Ishikawa (cell line): ENCODE measurements at regions not wholly inside any gene's neighbourhood (a gene's known extent, or its start where the extent isn't known, plus 50 kb on each side); places are given as distances from the start of the nearest gene placed in this dataset.

Experiments
- CEBPB ChIP-seq: IDR thresholded peaks from 2 replicates; pipeline ENCODE4 v1.6.1; 2012
- CREB1 ChIP-seq: IDR thresholded peaks from 2 replicates; pipeline ENCODE4 v1.6.1; 2012; ENCODE audit warnings: low read depth
- EGR1 ChIP-seq: IDR thresholded peaks from 2 replicates; pipeline ENCODE4 v1.6.1; 2012
- EP300 ChIP-seq: IDR thresholded peaks from 2 replicates; pipeline ENCODE4 v1.6.1; 2012; ENCODE audit warnings: borderline replicate concordance
- FOXM1 ChIP-seq: IDR thresholded peaks from 2 replicates; pipeline ENCODE4 v1.6.1; 2012; ENCODE audit warnings: low read depth, borderline replicate concordance
- MAX ChIP-seq: IDR thresholded peaks from 2 replicates; pipeline ENCODE4 v1.6.1; 2012
- NFIC ChIP-seq: IDR thresholded peaks from 2 replicates; pipeline ENCODE4 v1.6.1; 2012
- RAD21 ChIP-seq: IDR thresholded peaks from 2 replicates; pipeline ENCODE4 v1.6.1; 2012; ENCODE audit warnings: low read depth
- REST ChIP-seq: IDR thresholded peaks from 2 replicates; pipeline ENCODE4 v1.6.1; 2012; ENCODE audit warnings: low read depth, mild to moderate bottlenecking
- TAF1 ChIP-seq: IDR thresholded peaks from 2 replicates; pipeline ENCODE4 v1.6.1; 2012; ENCODE audit warnings: low read depth, mild to moderate bottlenecking
- TCF12 ChIP-seq: IDR thresholded peaks from 2 replicates; pipeline ENCODE4 v1.6.1; 2012; ENCODE audit warnings: low read depth
- TEAD4 ChIP-seq: IDR thresholded peaks from 2 replicates; pipeline ENCODE4 v1.6.1; 2012
- USF1 ChIP-seq: IDR thresholded peaks from 2 replicates; pipeline ENCODE4 v1.6.1; 2012
- YY1 ChIP-seq: IDR thresholded peaks from 2 replicates; pipeline ENCODE4 v1.6.1; 2012; ENCODE audit warnings: low read depth
- ZBTB7A ChIP-seq: IDR thresholded peaks from 2 replicates; pipeline ENCODE4 v1.6.1; 2012; ENCODE audit warnings: low read depth

GRCh38 chr13:50388481-50388880 lies 373.2 kb downstream of the KCNRG start:
- TF ChIP-seq TCF12 (no peak), TAF1 (no peak), ZBTB7A (no peak), EP300 (no peak), MAX (no peak), FOXM1 (no peak), USF1 (no peak), NFIC (no peak)

- TF ChIP-seq EP300 (no peak), ZBTB7A (no peak), RAD21 (no peak), TAF1 (no peak), REST (no peak)
These were observed 374.5 kb downstream of the KCNRG start for GRCh38 chr13:50389726-50390125.

- TF ChIP-seq TEAD4 (no peak), EGR1 (no peak), ZBTB7A (no peak), NFIC (no peak), EP300 (no peak)
These were observed 375.4 kb downstream of the KCNRG start for GRCh38 chr13:50390503-50391248.

GRCh38 chr13:50392977-50393376 lies 377.7 kb downstream of the KCNRG start:
- TF ChIP-seq CEBPB, result peak; percentile 31; the same call in 1 of the 2 replicates
- TF ChIP-seq CREB1, result no peak

GRCh38 chr13:50393628-50394027 lies 378.4 kb downstream of the KCNRG start:
- no peak for TF ChIP-seq CREB1
- TF ChIP-seq RAD21, result no peak
- TF ChIP-seq REST, result no peak
- TF ChIP-seq YY1, result 0 out of 2 replicates have a peak, but pooled peaks have one; percentile 9
- TF ChIP-seq USF1, result peak; percentile 34; the same call in 1 of the 2 replicates
- TF ChIP-seq MAX, result peak; percentile 62
- 0 out of 2 replicates have a peak, but pooled peaks have one; percentile 12 for TF ChIP-seq EGR1

- no peak for TF ChIP-seq CREB1
These were observed 380.8 kb downstream of the KCNRG start for GRCh38 chr13:50396001-50396400.

- TF ChIP-seq REST (no peak), CEBPB (no peak), USF1 (no peak), EP300 (no peak), ZBTB7A (no peak), RAD21 (no peak), YY1 (no peak), TCF12 (no peak), CREB1 (no peak), FOXM1 (no peak), NFIC (no peak), TEAD4 (no peak)
These were observed 384.9 kb downstream of the KCNRG start for GRCh38 chr13:50400035-50400726.
